HG03060 (cell line): ENCODE measurements at regions not wholly inside any gene's neighbourhood (a gene's known extent, or its start where the extent isn't known, plus 50 kb on each side); places are given as distances from the start of the nearest gene placed in this dataset.

Experiments
- ATAC-seq: cut with Tn5 transposase; IDR thresholded peaks from one replicate; pipeline ENCODE4 v1.9.1; 2021; ENCODE audit warnings: low read depth, moderate number of reproducible peaks; ENCODE audit not compliant: unreplicated experiment

DNA sequence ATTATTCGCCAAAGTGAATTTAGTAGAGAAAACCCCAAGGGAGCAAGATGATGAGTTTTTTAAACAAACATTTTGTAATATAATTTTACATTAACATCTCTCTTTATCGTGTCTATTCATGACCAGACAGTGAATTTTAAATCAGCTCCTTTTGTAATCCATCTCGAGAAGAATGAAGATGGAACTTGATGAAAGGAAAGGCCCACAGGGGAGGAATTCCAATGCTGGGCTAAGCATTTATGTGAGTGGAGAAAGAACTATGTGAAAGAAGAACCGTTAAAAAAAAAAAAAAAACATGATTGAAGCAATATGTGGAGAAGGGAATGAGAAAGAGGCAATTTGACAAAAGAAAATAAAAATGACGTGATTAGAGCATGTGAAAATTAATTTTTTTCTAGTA lies 170.6 kb downstream of the KCTD12 start:
- ATAC-seq = no peak

DNA sequence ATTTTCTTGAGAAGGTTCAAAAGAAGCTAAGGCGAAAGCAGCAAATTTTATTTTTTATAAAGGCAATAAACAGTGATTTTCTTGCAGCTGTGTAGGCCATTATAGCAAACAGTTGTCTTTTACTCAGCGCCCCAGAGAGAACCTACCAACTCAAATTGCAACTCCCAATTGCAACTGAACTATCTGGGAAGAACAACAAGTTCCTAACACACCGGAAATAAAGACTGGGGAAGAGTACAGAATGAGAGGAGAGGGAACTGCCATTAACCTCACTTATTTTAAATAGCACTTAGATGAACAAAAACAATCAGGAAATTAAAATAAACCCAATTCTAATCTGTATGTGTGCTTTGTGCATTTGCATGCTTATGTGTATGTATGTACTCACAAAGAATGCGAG lies 171.1 kb downstream of the KCTD12 start:
- ATAC-seq = no peak

DNA sequence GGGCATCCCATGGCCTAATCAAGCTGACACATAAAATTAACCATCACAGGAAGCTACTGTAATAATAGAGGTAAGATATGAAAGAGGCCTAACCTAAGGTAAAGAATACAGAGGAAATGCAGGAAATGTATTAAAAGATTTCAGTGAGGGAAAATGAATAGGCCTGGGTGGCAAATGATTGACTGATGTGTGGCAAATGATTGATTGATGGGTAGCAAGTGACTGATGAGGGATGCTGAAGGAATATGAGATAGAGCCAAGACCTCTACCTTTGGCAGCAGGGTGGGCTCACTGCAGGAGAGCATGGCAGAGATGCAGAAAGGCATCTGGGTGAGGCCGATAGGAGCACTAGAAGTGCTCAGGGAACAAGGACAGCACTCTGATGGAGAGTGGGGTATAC lies 172.9 kb downstream of the KCTD12 start:
- ATAC-seq = no peak

DNA sequence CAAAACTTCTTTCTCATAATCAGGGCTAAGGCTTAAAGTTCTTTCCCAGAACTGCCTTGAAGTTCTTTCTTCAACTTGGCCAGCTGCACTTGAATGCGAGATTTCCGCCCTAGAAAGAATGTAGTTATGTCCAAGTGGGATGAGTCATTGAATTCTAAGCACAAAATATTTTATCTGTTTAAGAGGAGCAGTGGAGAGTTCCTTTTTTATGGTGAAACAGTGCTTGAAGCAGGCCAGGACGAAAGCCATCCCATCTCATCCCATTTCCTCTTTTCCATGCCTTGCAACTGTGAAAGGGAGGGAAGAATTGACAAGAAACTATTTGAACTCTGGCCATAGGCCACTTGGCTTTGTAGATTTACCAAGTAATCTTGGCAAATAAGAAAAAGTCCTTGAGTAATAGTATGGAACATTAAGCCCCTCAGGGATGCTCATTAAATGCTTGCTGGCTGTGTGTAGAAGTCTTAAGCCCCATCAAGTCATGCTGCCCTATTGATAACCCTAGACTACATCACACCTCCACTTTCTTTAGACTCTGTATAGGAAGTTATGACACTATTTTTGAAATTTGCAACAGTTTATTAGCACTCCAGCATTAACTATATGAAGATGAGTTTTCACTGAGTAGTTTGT lies 174.5 kb downstream of the KCTD12 start:
- ATAC-seq = no peak

DNA sequence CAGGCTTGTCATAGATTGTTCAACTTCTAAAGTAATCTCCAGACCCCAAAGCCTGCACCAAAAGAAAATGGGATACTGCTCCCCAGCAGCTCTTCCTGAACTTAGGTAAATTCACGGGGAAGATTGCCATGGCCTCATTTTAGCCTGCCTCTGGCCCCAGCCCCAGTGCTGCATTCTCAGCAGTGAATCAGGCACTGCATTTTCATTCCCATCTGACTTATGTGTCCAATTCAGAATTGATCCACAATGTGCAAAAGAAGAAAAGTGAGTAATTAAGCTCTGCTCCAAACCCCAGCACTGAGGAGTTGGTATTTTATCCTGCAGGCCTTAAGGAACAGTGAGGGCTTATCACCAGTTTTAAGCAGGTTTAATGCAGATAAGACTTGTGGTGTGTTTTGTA lies 176.4 kb downstream of the KCTD12 start:
- no peak for ATAC-seq

DNA sequence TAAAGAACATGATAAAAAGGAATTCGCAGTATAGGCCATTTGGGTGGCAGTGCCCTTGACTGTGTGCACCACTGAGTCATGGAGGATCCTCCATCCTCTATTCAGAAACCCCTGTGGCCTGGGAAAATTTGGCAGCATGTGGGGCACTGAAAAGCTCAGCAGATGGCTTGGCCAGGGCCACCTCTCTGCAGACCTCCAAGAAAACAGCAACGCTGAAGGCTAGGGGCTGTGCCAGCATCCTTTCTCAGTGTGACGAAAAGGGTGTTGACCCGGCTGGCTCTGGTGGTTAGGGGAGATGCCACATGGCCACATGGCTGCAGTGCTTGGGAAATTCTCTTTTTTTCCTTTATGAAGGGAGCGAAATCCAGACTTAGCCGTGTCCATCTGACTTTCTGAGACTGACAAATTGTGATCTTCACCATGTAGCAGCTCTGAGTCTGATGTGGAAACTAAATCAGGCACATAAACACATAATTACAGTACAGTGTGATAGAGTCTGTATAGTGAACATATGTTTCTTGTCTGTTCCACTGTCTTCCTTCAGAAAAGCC lies 178.0 kb downstream of the KCTD12 start:
- ATAC-seq = no peak

DNA sequence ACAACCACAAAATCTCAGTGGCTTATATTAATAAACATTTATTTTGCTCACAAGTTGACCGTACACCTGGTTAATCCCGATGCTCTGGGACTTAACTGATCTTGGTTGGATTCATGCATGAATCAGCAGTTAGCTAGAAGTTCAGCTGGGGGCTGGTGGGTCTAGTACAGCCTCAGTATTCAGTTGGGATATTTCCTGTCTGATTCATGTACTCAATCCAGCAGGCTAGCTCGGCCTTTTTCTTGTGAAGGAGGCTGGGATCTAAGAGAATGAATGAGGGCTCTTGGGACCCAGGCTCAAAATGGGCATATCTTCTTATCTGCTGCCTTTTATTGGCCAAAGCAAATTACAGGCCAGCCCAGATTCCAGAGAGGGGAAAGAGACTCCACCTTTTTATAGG lies 178.8 kb downstream of the KCTD12 start:
- ATAC-seq = no peak

DNA sequence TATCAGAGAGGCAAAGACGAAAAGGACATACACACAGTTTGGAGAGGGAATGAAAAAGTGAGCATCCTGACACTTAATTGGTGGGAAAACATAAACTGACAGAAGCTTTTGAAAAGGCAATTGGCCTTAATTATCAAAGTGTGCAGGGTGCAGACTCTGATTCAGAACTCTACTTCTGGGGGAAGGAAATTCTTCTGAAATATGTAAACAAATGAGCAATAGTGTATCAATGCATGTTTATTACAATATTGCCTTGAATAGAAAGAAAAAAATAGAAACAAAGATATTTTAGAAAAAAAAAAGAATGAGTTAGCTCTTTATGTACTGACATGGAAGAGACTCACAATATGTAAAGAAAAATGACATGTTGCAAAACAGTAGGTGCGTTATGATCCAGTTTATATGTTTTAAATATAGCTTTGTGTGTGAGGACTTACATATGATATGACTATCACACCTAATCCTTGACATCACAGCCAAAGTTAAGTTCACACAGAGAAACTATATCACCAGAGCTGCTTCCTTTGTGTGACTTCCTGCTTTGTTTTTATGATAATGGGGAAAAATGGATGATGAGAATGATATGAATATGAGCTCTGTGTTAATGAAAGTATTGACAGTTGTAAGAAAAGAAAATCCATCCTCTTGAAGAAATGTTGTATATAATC lies 182.4 kb downstream of the KCTD12 start:
- ATAC-seq = no peak

DNA sequence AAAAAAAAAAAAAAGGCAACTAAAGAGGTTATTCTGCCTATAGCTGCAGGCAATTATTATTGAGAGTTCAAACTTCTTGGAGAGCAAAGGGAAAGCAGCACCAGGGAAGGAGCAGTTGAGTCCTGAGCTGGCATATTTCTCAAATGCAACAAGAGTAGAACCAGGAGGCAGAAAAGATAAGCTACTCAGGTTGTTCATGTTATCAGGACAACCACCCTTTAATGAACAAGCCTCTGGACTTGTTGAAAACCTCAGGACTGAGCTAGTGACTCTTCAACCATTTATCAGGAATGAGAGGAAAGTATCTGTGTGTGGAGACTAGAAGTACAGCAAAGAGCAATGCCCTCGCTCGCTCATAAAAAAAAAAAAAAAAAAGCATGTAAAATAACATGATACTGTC lies 183.0 kb downstream of the KCTD12 start:
- no peak for ATAC-seq

DNA sequence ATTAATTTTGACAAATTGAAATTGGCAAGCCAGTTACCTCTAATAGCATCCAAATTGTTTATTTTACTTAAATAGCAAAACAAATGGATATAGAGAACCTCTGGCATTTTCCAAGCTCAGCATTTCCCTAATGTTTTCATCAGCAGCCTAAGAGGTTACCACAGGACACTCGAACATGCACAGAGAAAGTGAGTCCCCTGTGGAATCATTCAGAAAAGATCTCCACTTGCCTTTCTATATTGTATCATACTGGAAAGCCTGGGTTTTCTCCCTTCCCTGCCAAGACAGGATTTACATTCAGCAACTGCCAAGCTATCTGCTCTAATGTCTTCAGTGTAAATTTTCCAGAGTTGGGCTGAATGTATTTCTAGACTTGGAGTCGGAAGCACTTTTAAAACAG lies 188.9 kb downstream of the KCTD12 start:
- no peak for ATAC-seq

DNA sequence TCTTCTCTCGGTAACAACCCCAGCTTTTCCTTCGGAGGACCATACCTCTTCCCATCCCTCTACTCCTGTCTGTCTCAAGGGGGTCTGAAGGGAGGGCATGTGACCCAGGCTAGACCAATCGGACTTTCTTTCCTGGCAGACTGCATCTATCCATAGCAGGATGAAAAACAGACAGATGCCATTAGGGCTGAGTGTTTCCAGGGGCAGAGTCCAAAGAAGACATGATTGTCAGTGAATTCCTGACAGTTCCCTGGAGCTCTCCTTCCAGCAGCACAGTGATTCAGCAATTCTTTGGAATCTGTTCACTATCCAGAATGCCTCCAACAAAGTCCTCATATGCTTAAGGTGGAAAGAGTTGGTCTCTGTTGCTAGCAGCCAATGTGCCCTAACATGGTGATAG lies 189.8 kb downstream of the KCTD12 start:
- no peak for ATAC-seq

DNA sequence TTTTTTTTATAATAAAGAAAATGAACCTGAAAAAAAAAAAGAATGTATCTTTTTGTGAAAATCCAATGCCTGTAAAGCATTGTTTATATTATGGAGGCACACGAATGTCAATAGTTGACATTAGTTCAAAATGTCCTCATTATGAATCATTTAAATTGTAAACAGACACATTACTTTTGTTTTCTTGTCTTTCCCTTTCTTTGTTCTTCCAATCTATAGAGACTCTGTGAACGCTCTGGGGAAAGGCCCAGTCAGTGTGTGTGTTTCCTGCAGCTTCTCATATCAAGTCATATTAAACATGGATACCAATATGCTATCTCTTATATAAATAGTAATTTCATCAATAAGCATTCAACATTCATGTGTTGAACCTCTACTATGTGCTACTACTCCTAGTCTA lies 193.1 kb downstream of the KCTD12 start:
- ATAC-seq = no peak

DNA sequence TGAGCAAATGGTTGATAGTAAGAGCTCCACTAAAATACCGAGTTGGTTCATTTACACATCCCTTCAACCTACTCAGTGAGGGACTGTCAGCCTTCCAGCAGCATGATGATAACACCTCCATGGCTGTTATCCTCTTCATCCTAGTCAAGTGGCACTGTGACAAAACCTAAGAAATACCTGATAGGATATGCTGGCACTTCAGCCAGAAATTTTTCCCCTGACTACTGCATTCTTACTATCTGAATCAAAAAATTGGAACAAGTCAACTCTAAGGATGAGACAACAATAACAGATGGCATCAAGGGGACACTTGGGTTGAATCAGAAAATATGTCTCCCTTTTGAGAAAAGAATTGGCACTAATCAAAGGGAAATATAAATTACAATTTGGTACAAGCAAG lies 193.9 kb downstream of the KCTD12 start:
- ATAC-seq = no peak

DNA sequence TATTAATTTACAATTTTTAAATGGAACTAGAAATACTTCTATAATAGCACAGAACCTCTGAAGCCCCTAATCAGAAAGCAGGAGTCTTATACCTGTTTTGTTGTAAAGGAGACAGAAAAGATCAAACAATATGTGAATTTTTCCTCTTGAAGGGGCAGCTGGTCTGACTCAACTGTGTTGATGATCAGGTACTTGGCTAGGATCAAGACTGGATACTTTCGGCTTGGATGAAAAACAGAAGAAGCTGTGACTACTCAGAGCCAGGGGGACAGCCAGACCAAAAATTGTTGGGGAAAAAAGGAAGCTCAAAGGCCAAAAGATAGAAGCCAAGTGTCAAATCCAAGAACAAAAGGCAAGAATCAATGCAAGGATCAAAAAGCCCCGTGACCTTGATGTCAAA lies 195.6 kb downstream of the KCTD12 start:
- no peak for ATAC-seq

DNA sequence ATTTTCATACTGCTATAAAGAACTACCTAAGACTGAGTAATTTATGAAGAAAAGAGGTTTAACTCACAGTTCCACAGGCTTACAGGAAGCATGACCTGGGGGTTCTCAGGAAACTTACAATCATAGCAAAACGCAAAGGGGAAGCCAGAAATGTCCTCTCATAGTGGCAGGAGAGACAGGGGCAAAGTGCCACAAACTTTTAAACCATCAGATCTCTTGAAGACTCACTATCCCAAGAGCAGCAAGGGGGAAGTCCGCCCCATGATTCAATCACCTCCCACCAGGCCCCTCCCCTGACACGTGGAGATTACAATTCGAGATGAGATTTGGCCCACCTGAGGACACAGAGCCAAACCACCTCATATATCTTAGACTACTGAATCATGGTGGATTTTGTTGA lies 198.7 kb downstream of the KCTD12 start:
- ATAC-seq = no peak

DNA sequence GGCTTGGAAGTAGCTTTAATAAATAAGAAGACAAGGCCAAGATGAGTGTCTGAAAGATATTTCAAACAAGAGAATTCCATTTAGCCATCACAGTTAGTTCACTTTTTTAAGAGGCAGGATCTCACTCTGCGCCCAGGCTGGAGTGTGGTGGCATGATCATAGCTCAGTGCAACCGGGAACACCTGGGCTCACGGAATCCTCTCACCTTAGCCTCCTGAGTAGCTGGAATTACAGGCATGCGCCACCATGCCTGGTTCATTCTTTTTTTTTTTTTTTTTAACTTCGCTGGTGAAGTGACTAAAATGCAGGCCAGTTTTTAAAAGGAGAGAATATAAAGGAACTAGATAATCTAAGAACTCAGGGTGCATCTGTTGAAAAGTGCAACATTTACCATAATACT lies 200.3 kb downstream of the KCTD12 start:
- ATAC-seq = no peak

DNA sequence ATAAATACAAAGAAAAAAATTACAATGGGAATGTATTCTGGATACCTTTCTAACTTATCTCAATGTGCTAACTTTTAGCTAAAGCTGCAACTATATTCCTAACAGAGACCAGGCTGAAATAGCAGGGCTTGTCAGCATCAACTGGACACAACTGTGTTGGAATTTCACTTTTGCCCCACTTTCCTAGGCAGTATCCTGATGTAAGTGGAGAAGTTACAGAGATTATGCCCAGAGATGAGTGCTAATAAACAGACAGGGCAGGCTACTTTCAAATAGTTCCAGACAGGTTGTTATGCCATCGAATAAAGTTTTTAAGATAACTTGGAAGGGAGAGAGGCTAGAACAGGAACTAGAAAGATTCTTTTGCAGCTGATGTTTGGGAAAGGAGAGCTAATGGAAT lies 201.9 kb downstream of the KCTD12 start:
- no peak for ATAC-seq

DNA sequence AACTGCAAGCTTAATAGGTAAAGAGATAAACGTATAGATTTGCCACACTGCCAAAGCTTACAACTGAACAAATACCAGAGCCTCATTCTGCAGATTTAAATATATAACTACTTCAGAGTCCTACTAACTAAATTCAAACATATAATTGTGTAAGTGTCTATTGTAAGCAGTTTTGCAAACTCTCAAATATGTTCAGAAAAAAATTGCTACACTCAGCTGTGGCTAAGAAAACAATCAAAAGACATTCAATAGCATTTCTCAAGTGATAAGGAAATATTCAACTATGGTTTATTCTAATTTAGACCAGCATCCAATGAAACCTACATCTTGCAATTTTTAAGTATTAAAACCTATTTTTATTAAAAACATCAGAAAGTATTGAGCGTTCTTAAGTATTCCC lies 202.4 kb downstream of the KCTD12 start:
- no peak for ATAC-seq

DNA sequence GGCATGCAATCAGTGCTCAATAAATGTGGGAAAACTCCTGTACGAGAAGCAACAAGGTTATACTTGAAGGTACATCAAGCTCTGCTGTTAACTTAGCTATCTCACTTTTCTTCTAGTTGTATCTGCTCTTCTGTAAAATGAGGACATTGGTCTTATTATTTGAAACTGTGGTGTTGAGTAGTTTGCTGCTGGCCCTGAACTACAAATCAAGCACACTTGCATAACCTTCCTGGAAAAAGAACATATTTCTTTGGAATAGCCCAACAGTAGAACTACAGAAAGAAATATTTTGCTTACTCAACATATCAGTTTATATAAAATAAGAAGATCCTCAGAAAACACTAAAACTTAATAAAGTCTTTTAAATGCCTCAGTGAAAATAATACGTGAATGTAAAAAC lies 203.0 kb downstream of the KCTD12 start:
- no peak for ATAC-seq

DNA sequence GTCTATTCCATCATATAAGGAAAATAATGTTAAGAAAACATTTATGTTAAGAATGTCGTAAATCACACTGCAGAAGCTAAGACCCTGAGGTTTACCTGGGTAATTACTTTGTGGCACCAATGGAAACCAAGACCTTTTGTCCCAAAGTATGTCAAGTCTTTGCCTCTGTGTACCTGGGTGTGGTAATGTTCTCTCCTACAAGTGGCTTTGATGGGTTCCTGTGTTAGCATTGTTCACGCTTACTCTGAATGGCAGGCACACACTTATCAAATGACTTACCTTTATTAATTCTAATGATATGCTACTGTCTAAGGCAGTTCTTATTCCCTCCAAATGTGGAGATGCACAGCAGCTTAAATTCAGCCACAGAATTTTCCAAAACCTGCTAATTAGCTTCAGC lies 206.1 kb downstream of the KCTD12 start:
- no peak for ATAC-seq

DNA sequence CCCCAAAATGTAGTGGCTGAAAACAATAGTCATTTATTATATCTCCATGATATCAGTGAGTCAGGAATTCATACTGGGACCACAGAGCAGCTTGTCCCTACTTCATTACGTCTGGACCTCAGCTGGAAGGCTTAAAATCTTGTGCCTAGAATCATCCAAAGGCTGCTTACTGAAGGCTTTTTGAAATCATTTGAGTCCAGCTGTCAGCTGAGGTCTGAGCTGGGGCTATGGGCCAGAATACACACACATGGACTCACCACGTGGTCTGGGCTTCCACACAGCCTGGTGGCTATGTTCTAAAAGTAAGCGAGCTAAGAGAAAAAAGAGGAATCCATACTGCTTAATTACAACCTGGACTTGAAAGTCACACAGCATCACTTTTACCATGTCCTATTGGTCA lies 209.2 kb downstream of the KCTD12 start:
- no peak for ATAC-seq

DNA sequence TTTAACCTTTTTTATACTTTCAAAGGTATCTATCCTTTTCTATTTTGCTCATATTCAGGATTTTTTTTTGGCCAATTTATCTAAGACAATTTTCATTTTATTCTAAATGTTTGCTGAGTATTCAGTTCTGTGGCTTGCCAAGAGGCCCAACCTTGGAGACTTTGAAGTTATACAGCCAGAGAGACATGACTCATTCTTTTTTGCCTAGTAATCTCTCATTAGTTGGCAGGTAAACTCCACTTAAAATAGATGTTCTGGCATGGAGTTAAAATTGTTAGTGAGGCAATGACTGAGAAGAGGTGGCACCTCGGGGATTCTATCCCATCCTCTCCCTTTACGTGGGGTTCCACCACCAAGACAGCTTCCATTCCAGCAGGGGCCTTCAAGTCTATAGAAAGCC lies 213.8 kb downstream of the KCTD12 start:
- ATAC-seq = no peak
